ENCODE measurements at regions not wholly inside any gene's neighbourhood (a gene's known extent, or its start where the extent isn't known, plus 50 kb on each side); places are given as distances from the start of the nearest gene placed in this dataset.

DNA sequence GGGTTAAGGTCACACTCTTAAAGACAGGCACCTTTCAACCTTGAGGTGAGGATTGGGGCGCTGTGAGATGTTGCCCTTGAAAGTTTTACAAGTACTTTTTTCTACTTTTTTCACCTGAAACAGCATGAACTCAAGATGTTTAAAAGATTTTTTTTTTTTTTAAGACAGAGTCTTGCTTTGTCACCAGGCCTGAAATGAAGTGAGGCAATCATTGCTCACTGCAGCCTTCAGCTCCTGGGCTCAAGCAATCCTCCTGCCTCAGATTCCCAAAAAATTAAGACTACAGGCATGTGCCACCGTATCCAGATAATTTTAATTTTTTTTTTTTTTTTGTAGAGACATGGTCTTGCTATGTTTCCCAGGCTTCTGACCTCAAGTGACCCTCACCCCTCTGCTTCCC, 243.9 kb downstream of the DIO2 start:
- H3K9me3 Mint-ChIP-seq, result no peaks in the 10 kb centered on the region
- H3K36me3 Mint-ChIP-seq (ENCODE audit: low read depth), result no peaks in the 10 kb centered on the region
- H3K4me1 Mint-ChIP-seq, result no peaks in the 10 kb centered on the region
- H3K27ac Mint-ChIP-seq, result no peak overlapping the region
- H3K27me3 Mint-ChIP-seq, result no peaks in the 10 kb centered on the region
- intact Hi-C loops (cut with micrococcal nuclease), result no loop called here
- H3K4me3 Mint-ChIP-seq, result no peak overlapping the region
- DNase-seq, result no peak

DNA sequence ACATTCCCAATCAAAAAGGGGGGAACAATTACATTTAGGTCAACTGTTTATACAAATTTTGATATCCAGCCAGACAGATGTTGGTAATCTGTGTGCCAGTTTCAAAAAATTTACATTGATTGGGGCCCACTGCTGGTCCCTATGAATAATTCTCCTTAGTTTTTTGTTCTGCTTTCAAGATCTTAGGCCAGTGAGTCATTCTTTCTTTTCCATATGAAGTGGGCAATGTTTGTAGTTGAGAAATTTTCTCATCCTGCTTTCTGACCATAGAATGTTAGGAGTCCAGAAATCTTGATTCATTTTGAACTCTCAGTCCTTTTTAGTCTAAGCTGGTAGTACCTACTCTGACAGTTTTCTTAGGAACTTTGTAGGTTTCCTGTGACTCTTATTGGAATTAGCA, 244.3 kb downstream of the DIO2 start:
- no peaks in the 10 kb centered on the region for H3K36me3 Mint-ChIP-seq (ENCODE audit: low read depth)
- no peak for DNase-seq
- no peaks in the 10 kb centered on the region for H3K9me3 Mint-ChIP-seq
- intact Hi-C loops (cut with micrococcal nuclease), result no loop called here
- H3K4me3 Mint-ChIP-seq, result no peak overlapping the region
- H3K4me1 Mint-ChIP-seq, result no peaks in the 10 kb centered on the region
- no peak overlapping the region for H3K27ac Mint-ChIP-seq
- no peaks in the 10 kb centered on the region for H3K27me3 Mint-ChIP-seq

GRCh38 chr14:79965896-79966295, 245.4 kb downstream of the DIO2 start:
- intact Hi-C loops (cut with micrococcal nuclease), result no loop called here
- Mint-ChIP-seq H3K4me3 (no peak overlapping the region), H3K36me3 (ENCODE audit: low read depth) (no peaks in the 10 kb centered on the region), H3K27me3 (no peaks in the 10 kb centered on the region), H3K9me3 (no peaks in the 10 kb centered on the region), H3K4me1 (no peaks in the 10 kb centered on the region), H3K27ac (no peak overlapping the region)
- DNase-seq, result no peak

DNA sequence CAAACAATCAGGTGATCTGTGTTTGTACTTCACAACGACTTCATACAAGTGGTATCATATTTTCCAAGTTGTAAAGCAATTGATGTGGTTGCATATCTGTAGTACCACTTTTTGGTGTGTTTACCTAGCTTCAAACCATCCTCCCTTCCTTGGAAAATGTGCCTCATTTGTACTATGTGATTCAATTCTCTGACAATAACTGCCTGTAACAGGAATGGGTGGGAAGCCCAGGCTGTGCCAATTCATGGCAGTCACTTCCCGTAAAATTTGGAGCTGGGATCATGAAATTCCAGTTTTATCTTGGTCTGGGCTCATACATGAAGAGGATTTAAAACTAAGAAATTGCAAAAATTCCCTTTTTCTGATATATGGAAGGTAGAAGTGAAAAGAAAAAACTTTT, 250.1 kb downstream of the DIO2 start:
- Mint-ChIP-seq H3K4me1 (no peaks in the 10 kb centered on the region), H3K4me3 (no peak overlapping the region), H3K27ac (no peak overlapping the region), H3K36me3 (ENCODE audit: low read depth) (no peaks in the 10 kb centered on the region), H3K27me3 (no peaks in the 10 kb centered on the region), H3K9me3 (peaks cover 5% of the 10 kb centered on the region)
- intact Hi-C loops (cut with micrococcal nuclease), result no loop called here
- no peak for DNase-seq

DNA sequence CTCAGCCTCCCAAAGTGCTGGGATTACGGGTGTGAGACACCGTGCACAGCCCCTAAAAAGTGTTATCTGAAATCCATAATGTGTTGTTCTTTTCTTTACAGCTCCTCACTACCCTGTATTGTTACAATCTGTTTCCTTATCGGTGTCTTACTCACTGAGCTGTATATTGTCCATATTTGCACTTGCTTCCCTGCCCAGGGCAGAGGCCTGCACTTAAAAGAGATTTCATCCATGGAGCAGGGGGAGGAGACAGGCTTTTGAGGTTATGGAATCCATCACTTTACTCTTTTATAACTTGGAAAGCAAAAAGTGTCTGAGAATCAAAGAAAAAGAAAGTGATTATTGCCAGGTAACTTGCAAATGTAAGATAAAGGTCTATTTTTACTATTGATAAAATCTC, 251.0 kb downstream of the DIO2 start:
- H3K9me3 Mint-ChIP-seq, result peaks cover 6% of the 10 kb centered on the region
- intact Hi-C loops (cut with micrococcal nuclease), result no loop called here
- H3K4me3 Mint-ChIP-seq, result no peak overlapping the region
- no peaks in the 10 kb centered on the region for H3K27me3 Mint-ChIP-seq
- DNase-seq, result no peak
- no peak overlapping the region for H3K27ac Mint-ChIP-seq
- no peaks in the 10 kb centered on the region for H3K36me3 Mint-ChIP-seq (ENCODE audit: low read depth)
- no peaks in the 10 kb centered on the region for H3K4me1 Mint-ChIP-seq

GRCh38 chr14:79951572-79951971, 259.7 kb downstream of the DIO2 start:
- no peak overlapping the region for H3K27ac Mint-ChIP-seq
- intact Hi-C loops (cut with micrococcal nuclease), result no loop called here
- H3K4me3 Mint-ChIP-seq, result no peak overlapping the region
- no peaks in the 10 kb centered on the region for H3K36me3 Mint-ChIP-seq (ENCODE audit: low read depth)
- no peak for DNase-seq
- H3K27me3 Mint-ChIP-seq, result no peaks in the 10 kb centered on the region
- H3K9me3 Mint-ChIP-seq, result peaks cover 14% of the 10 kb centered on the region
- no peaks in the 10 kb centered on the region for H3K4me1 Mint-ChIP-seq

GRCh38 chr14:79949906-79950305, 261.4 kb downstream of the DIO2 start:
- intact Hi-C loops (cut with micrococcal nuclease), result no loop called here
- Mint-ChIP-seq H3K4me3 (no peak overlapping the region), H3K27me3 (no peaks in the 10 kb centered on the region), H3K36me3 (ENCODE audit: low read depth) (no peaks in the 10 kb centered on the region), H3K27ac (no peak overlapping the region), H3K4me1 (no peaks in the 10 kb centered on the region), H3K9me3 (peaks cover 5% of the 10 kb centered on the region)
- DNase-seq, result no peak

- intact Hi-C loops (cut with micrococcal nuclease), result no loop called here
- Mint-ChIP-seq H3K4me1 (no peaks in the 10 kb centered on the region), H3K9me3 (peaks cover 4% of the 10 kb centered on the region), H3K36me3 (ENCODE audit: low read depth) (no peaks in the 10 kb centered on the region), H3K27ac (no peak overlapping the region), H3K4me3 (no peak overlapping the region), H3K27me3 (no peaks in the 10 kb centered on the region)
- no peak for DNase-seq
Observed at GRCh38 chr14:79947440-79948054, 263.8 kb downstream of the DIO2 start.

DNA sequence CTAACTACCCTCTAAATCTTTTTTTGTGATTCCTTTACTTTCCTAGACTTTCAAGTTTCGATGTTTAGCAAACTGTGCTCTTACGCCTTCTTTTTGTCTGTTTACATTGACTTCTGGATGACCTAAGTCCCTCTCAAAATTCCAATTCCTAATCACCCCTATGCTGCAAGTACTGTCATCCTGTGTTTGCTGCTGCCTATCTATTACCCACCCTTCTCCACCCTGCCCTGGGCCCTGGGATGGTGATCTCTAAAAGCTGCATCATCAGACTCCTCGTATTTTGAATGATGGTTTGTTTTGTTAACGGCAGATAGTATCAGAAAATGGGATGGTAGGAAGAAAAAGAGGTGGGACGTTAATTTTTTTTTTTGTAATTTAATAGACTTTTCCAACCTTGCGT, 272.1 kb downstream of the DIO2 start:
- Mint-ChIP-seq H3K36me3 (ENCODE audit: low read depth) (no peaks in the 10 kb centered on the region), H3K4me1 (no peaks in the 10 kb centered on the region), H3K4me3 (no peak overlapping the region), H3K27ac (no peak overlapping the region), H3K27me3 (no peaks in the 10 kb centered on the region), H3K9me3 (peaks cover 4% of the 10 kb centered on the region)
- intact Hi-C loops (cut with micrococcal nuclease), result no loop called here
- no peak for DNase-seq

DNA sequence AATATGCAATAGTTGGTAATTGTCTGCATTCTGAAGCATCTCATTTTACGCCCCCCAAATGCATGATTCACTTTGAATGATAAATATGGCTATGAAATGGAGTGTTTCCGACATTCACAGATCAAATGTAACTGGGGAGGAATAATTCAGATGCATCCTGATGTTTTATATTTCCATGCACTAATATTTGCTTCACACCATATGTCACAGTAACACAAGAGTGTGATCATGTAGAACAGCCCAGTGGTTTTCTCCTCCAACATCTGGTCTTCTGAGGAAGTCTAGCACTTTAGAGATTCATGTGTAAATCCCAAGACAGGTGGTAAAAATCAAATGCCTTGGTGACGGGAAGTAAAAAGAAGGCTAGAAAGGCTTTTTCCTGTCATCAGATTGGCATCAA, 273.1 kb downstream of the DIO2 start:
- no peak for DNase-seq
- Mint-ChIP-seq H3K27me3 (no peaks in the 10 kb centered on the region), H3K36me3 (ENCODE audit: low read depth) (no peaks in the 10 kb centered on the region), H3K9me3 (peaks cover 4% of the 10 kb centered on the region), H3K27ac (no peak overlapping the region), H3K4me3 (no peak overlapping the region), H3K4me1 (no peaks in the 10 kb centered on the region)
- intact Hi-C loops (cut with micrococcal nuclease), result no loop called here

DNA sequence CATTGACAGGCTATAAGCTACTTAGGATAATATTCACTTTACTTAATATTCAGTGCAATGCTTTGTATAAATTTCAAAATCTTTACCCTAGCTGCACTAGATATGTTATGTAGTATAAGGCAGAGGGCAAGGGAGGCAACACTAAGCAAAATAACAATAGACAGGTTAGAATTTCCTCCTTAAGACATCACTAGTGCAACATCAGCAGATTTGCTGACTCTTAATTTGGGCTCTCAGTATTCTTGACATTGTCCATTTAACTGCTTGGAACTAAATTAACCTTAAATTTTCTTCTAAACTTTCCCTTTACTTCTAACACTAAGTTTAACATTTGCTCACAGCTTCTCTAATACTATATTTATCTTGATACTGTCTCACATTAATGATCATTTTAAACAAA, 273.9 kb downstream of the DIO2 start:
- no peak overlapping the region for H3K4me3 Mint-ChIP-seq
- no peak for DNase-seq
- H3K9me3 Mint-ChIP-seq, result no peaks in the 10 kb centered on the region
- H3K36me3 Mint-ChIP-seq (ENCODE audit: low read depth), result no peaks in the 10 kb centered on the region
- H3K4me1 Mint-ChIP-seq, result no peaks in the 10 kb centered on the region
- no peak overlapping the region for H3K27ac Mint-ChIP-seq
- intact Hi-C loops (cut with micrococcal nuclease), result no loop called here
- no peaks in the 10 kb centered on the region for H3K27me3 Mint-ChIP-seq

DNA sequence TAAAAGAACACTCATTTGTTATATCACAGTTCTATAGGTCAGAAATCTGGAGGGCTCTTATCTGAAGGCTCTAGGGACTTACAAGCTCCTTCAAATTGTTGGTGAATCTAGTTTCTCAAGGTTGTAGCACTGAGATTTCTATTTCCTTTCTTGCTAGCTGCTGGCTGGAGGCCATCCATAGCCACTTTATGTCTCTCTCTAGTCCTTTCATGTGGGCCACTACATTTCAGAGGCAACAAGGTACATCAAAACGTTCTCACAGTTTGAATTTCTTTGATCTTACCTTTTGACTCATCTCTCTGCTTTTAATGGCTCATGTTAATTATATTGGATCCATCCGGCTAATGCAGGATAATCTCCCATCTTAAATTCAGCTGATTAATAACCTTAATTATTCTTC, 286.8 kb downstream of the DIO2 start:
- Mint-ChIP-seq H3K27ac (no peak overlapping the region), H3K9me3 (peaks cover 7% of the 10 kb centered on the region), H3K36me3 (ENCODE audit: low read depth) (no peaks in the 10 kb centered on the region)

DNA sequence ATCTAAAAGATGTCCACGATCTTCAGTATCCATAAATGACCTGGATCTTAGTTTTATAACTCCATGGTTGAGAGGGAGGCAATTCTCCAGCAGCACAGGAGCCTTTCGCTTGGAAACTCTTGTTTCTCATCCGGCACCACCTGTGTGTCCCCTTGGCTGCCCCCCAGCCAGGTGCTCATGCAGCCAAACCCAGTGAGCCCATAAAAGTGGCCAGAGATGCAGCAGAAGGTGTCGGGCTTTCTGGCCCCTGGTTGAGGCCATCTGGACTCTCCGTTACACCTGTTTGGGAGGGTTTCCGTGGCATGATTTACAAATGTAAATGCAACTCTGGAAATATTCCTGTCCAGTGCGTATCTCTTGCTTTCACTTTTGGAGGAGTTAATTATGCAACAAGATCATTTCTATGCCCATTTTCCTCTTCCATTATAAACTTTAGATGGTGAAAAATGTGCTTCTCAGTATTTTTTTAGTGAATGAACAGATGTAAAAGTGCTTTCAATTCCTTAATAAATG, 291.1 kb downstream of the DIO2 start:
- DNase-seq, result no peak
- H3K4me1 Mint-ChIP-seq, result no peaks in the 10 kb centered on the region
- H3K27me3 Mint-ChIP-seq, result no peaks in the 10 kb centered on the region
- intact Hi-C loops (cut with micrococcal nuclease), result no loop called here
- H3K36me3 Mint-ChIP-seq (ENCODE audit: low read depth), result no peaks in the 10 kb centered on the region
- H3K4me3 Mint-ChIP-seq, result no peak overlapping the region
- peaks cover 6% of the 10 kb centered on the region for H3K9me3 Mint-ChIP-seq
- no peak overlapping the region for H3K27ac Mint-ChIP-seq

More for the DNA sequence above, 286.8 kb downstream of the DIO2 start:
- intact Hi-C loops (cut with micrococcal nuclease), result no loop called here
- Mint-ChIP-seq H3K4me1 (no peaks in the 10 kb centered on the region), H3K4me3 (no peak overlapping the region), H3K27me3 (no peaks in the 10 kb centered on the region)
- DNase-seq, result no peak

All from activated CD4-positive, alpha-beta T cell treated with anti-CD3 and anti-CD28 coated beads, Interleukin-2, amount 10 ng/mL, durations not matched to agents 24 days and 14 days (primary cell).